B cell (primary cell): ENCODE measurements at regions not wholly inside any gene's neighbourhood (a gene's known extent, or its start where the extent isn't known, plus 50 kb on each side); places are given as distances from the start of the nearest gene placed in this dataset.

Source experiments
- ATAC-seq: fragments of 200-7000 bp; cut with Tn5 transposase; one replicate; pipeline ENCODE4 v1.10.0; 2021; ENCODE audit warnings: low read depth, mild to moderate bottlenecking, moderate number of reproducible peaks, moderate library complexity
- CTCF ChIA-PET: fragments of 350-600 bp; sonication (Branson Sonifier 250); formaldehyde crosslinking; loops from one replicate; lab custom pipeline; 2021; ENCODE audit warnings: antibody characterized with exemption, inconsistent platforms; lab: Charles Lee
- POLR2A ChIA-PET: fragments of 350-600 bp; sonication (Branson Sonifier 250); formaldehyde crosslinking; loops from one replicate; lab custom pipeline; 2021; ENCODE audit warnings: antibody characterized with exemption; lab: Charles Lee
- DNase-seq: peaks from one replicate; pipeline ENCODE4 v3.0.0; 2013
- H2AFZ ChIP-seq: 2 replicates; pipeline ENCODE4 v1.6.1; 2012; ENCODE audit warnings: mild to moderate bottlenecking, low read depth, low read length; ENCODE audit not compliant: insufficient read depth, poor library complexity, severe bottlenecking
- H3K27ac ChIP-seq, 2 donors: 1 replicate in 1 of 2; 2 replicates in 1 of 2; pipeline ENCODE4 v1.5.1; 2012 to 2013; ENCODE audit warnings: low read length in 2 of 2, mild to moderate bottlenecking in 2 of 2, moderate library complexity in 1 of 2
- H3K27me3 ChIP-seq, 4 experiments: fragments of 200-600 bp in 1 of 4; sonication (generic) in 1 of 4; replicated peaks in 1 of 4; 1 replicate in 2 of 4; 2 replicates in 2 of 4; pipeline versions ENCODE4 v1.6.1 to v1.7.0; 2013 to 2016; ENCODE audit warnings: low read length in 3 of 4, mild to moderate bottlenecking in 2 of 4, mixed read lengths in 1 of 4, moderate library complexity in 1 of 4; ENCODE audit not compliant: insufficient read depth in 4 of 4, control insufficient read depth in 3 of 4; ENCODE audit errors: control extremely low read depth in 1 of 4
- H3K36me3 ChIP-seq, 2 experiments: replicated peaks in 1 of 2; 1 replicate in 1 of 2; 2 replicates in 1 of 2; pipeline versions ENCODE4 v1.6.1 to v1.7.1; 2013; ENCODE audit warnings: low read length in 1 of 2; ENCODE audit not compliant: insufficient read depth in 2 of 2, control insufficient read depth in 1 of 2; ENCODE audit errors: control extremely low read depth in 1 of 2, extremely low read depth in 1 of 2
- H3K4me1 ChIP-seq, 2 donors: fragments of 200-600 bp in 1 of 2; sonication (generic) in 1 of 2; 1 replicate in 1 of 2; 2 replicates in 1 of 2; pipeline versions ENCODE4 v1.5.1 to v1.6.1; 2013 to 2017; ENCODE audit warnings: low read length in 2 of 2; ENCODE audit not compliant: control insufficient read depth in 2 of 2, insufficient read depth in 2 of 2
- H3K4me2 ChIP-seq: replicated peaks from 2 replicates; pipeline ENCODE3; 2012; ENCODE audit warnings: mild to moderate bottlenecking, low read depth, low read length; ENCODE audit not compliant: poor library complexity, severe bottlenecking
- H3K4me3 ChIP-seq, 5 experiments: fragments of 200-600 bp in 1 of 5; sonication (generic) in 1 of 5; 1 replicate in 3 of 5; 2 replicates in 2 of 5; pipeline versions ENCODE4 v1.5.1 to v1.7.0; 2011 to 2016; ENCODE audit warnings: low read length in 4 of 5, mild to moderate bottlenecking in 4 of 5, low read depth in 2 of 5, control low read depth in 1 of 5, moderate library complexity in 1 of 5; ENCODE audit not compliant: insufficient read depth in 1 of 5; ENCODE audit errors: control extremely low read depth in 1 of 5, extremely low read depth in 1 of 5
- H3K79me2 ChIP-seq: fragments of 200-600 bp; sonication (generic); one replicate; pipeline ENCODE4 v1.6.0; 2016; ENCODE audit warnings: low read length; ENCODE audit not compliant: control insufficient read depth, insufficient read depth
- H3K9ac ChIP-seq: fragments of 200-600 bp; sonication (generic); 2 replicates; pipeline ENCODE4 v1.6.1; 2017; ENCODE audit warnings: mild to moderate bottlenecking, low read length, moderate library complexity
- H3K9me3 ChIP-seq, 3 donors: one replicate each; pipeline versions ENCODE4 v1.6.1 to v1.7.1; 2013; ENCODE audit warnings: low read length in 2 of 3; ENCODE audit not compliant: control insufficient read depth in 2 of 3, insufficient read depth in 1 of 3; ENCODE audit errors: control extremely low read depth in 1 of 3
- H4K20me1 ChIP-seq: 2 replicates; pipeline ENCODE4 v1.6.0; 2012; ENCODE audit warnings: mild to moderate bottlenecking, low read length; ENCODE audit not compliant: insufficient read depth, control insufficient read depth, poor library complexity, severe bottlenecking
- H3K27ac Mint-ChIP-seq: one replicate; pipeline ENCODE4 v1.8.0; 2021; ENCODE audit warnings: mixed read lengths
- H3K27me3 Mint-ChIP-seq: one replicate; pipeline ENCODE4 v1.8.0; 2021; ENCODE audit warnings: mixed read lengths
- H3K4me1 Mint-ChIP-seq: one replicate; pipeline ENCODE4 v1.8.0; 2021; ENCODE audit warnings: mixed read lengths
- H3K4me3 Mint-ChIP-seq: one replicate; pipeline ENCODE4 v1.8.0; 2021; ENCODE audit warnings: mixed read lengths
- H3K9me3 Mint-ChIP-seq: one replicate; pipeline ENCODE4 v1.8.0; 2022; ENCODE audit warnings: mixed read lengths; ENCODE audit not compliant: insufficient read depth
- EZH2 ChIP-seq: IDR thresholded peaks from 2 replicates; pipeline ENCODE4 v1.6.1; 2012; ENCODE audit warnings: borderline replicate concordance, low read depth, mild to moderate bottlenecking, moderate library complexity, low read length; ENCODE audit not compliant: insufficient read depth, poor library complexity, severe bottlenecking
- WGBS: methylation state at CpG from one replicate; pipeline ENCODE4 v1.1.5; 2013; ENCODE audit warnings: missing lambda C conversion rate; ENCODE audit not compliant: insufficient coverage; 5-methylcytosine and 5-hydroxymethylcytosine counted together
- intact Hi-C: fragments of 100-400 bp; cut with micrococcal nuclease; formaldehyde crosslinking; loops from one replicate; pipeline ENCODE4 v1.10.0; 2022
- TF ChIP-seq, protein P1 (sequence below): fragments of 200-600 bp; IDR thresholded peaks from one replicate; pipeline ENCODE4 v1.8.0; 2022; ENCODE audit warnings: antibody characterized with exemption, mild to moderate bottlenecking

DNA sequence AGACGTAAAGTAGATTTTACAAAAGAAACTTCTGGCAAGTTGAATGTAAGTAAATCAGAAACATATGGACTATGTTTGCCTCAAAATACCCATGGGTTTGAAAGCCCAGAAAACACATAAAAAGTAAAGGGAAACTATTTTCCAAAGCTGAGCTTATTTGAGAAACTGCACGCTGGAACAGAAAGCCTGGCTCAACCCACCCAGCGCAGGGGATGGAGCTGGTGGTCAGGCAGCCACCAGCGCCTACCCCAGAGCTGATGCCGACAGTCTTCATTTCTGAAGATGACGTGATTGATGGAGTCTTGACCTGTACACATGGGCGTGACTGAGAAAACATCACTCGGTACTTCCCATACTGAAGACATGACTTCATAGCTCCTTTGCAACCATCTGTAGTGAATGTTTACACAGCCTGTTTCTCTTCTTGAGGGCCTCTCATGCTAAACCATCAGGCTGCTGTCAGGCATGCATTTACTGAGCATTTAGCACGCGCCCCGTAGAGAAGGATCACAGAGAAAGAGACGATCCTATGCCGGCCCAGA lies 232.6 kb upstream of the AUTS2 start:
- no peaks in the 10 kb centered on the region for H3K36me3 ChIP-seq
- H2AFZ ChIP-seq: no peak overlapping the region
- no peak for TF ChIP-seq EZH2
- TF ChIP-seq, protein P1, sequence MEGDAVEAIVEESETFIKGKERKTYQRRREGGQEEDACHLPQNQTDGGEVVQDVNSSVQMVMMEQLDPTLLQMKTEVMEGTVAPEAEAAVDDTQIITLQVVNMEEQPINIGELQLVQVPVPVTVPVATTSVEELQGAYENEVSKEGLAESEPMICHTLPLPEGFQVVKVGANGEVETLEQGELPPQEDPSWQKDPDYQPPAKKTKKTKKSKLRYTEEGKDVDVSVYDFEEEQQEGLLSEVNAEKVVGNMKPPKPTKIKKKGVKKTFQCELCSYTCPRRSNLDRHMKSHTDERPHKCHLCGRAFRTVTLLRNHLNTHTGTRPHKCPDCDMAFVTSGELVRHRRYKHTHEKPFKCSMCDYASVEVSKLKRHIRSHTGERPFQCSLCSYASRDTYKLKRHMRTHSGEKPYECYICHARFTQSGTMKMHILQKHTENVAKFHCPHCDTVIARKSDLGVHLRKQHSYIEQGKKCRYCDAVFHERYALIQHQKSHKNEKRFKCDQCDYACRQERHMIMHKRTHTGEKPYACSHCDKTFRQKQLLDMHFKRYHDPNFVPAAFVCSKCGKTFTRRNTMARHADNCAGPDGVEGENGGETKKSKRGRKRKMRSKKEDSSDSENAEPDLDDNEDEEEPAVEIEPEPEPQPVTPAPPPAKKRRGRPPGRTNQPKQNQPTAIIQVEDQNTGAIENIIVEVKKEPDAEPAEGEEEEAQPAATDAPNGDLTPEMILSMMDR: no peak
- H3K9me3 Mint-ChIP-seq: no peaks in the 10 kb centered on the region
- H3K27ac Mint-ChIP-seq: no peak overlapping the region
- no peaks in the 10 kb centered on the region for H3K79me2 ChIP-seq
- no peak overlapping the region for H3K4me3 ChIP-seq
- ATAC-seq (no peak), DNase-seq (no peak)
- intact Hi-C loops: no loop called here
- H3K27me3 ChIP-seq: no peaks in the 10 kb centered on the region
- H3K9ac ChIP-seq: no peak overlapping the region
- H3K4me3 Mint-ChIP-seq: no peak overlapping the region
- ChIA-PET POLR2A (no interaction called here), CTCF (no interaction called here)
- H3K27me3 Mint-ChIP-seq: peaks cover 3% of the 10 kb centered on the region
- 85% methylated on average over 12 of the region's 13 CpGs for WGBS
- no peaks in the 10 kb centered on the region for H3K9me3 ChIP-seq
- no peaks in the 10 kb centered on the region for H3K4me1 Mint-ChIP-seq
- no peak overlapping the region for H3K27ac ChIP-seq
- H3K4me1 ChIP-seq: no peaks in the 10 kb centered on the region
- H3K4me2 ChIP-seq: no peak overlapping the region
- no peaks in the 10 kb centered on the region for H4K20me1 ChIP-seq

DNA sequence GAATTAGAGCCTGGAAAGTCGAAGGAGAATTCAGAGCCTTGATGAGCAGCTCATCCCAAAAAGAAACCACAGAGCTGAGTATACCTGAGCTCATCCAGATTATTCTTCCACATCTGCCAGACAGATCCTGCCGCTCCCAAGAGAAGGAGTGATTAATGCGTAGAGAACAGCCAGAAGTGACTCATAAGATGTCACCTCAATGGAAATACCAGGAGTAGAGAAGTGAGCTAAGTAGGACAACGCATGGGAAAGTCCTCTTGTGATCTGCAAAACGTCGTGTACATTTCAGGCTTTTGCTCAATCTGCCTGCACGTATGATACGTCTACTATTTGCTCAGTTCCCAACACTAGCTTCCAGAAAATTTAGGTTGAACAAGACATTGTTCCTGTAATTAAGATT lies 230.5 kb upstream of the AUTS2 start:
- WGBS: 98% methylated on average over 6 of the region's 8 CpGs
- Mint-ChIP-seq H3K9me3 (no peaks in the 10 kb centered on the region), H3K4me3 (no peak overlapping the region), H3K27ac (no peak overlapping the region), H3K27me3 (no peaks in the 10 kb centered on the region), H3K4me1 (no peaks in the 10 kb centered on the region)
- no peak overlapping the region for H3K4me2 ChIP-seq
- no peaks in the 10 kb centered on the region for H3K4me1 ChIP-seq
- H3K79me2 ChIP-seq: no peaks in the 10 kb centered on the region
- H3K27ac ChIP-seq: no peak overlapping the region
- H3K27me3 ChIP-seq: no peaks in the 10 kb centered on the region
- no peak overlapping the region for H2AFZ ChIP-seq
- ChIA-PET CTCF (no interaction called here), POLR2A (no interaction called here)
- H3K9me3 ChIP-seq: peaks cover 0 to 9% (median 0%) of the 10 kb centered on the region in 3 donors
- no peak overlapping the region for H3K9ac ChIP-seq
- TF ChIP-seq EZH2: no peak
- TF ChIP-seq, protein P1: no peak
- no peaks in the 10 kb centered on the region for H3K36me3 ChIP-seq
- intact Hi-C loops: no loop called here
- no peaks in the 10 kb centered on the region for H4K20me1 ChIP-seq
- ATAC-seq (no peak), DNase-seq (no peak)
- no peak overlapping the region for H3K4me3 ChIP-seq
